H9 (cell line): ENCODE measurements at regions not wholly inside any gene's neighbourhood (a gene's known extent, or its start where the extent isn't known, plus 50 kb on each side); places are given as distances from the start of the nearest gene placed in this dataset.

ENCODE experiments used
- DNase-seq: peaks from one replicate; pipeline ENCODE4 v3.0.0-alpha.2; 2017
- H2AFZ ChIP-seq: one replicate; pipeline ENCODE4 v1.6.1; 2013; ENCODE audit warnings: mild to moderate bottlenecking, low read length, control low read depth, moderate library complexity
- H2AK5ac ChIP-seq: 2 replicates; pipeline ENCODE4 v1.6.1; 2013; ENCODE audit warnings: low read length, control low read depth, mixed read lengths; ENCODE audit not compliant: insufficient read length
- H2BK120ac ChIP-seq: one replicate; pipeline ENCODE4 v1.6.1; 2013; ENCODE audit warnings: low read depth, mild to moderate bottlenecking, low read length, control low read depth, inconsistent platforms; ENCODE audit not compliant: poor library complexity, severe bottlenecking
- H2BK12ac ChIP-seq: 2 replicates; pipeline ENCODE4 v1.6.1; 2013; ENCODE audit warnings: low read length, control low read depth, mixed read lengths, low read depth; ENCODE audit not compliant: insufficient read length
- H2BK15ac ChIP-seq: 2 replicates; pipeline ENCODE4 v1.6.1; 2013; ENCODE audit warnings: low read depth, low read length, control low read depth
- H2BK20ac ChIP-seq: one replicate; pipeline ENCODE4 v1.6.1; 2013; ENCODE audit warnings: low read depth, mild to moderate bottlenecking, low read length, control low read depth, inconsistent platforms; ENCODE audit not compliant: poor library complexity, severe bottlenecking
- H2BK5ac ChIP-seq: 2 replicates; pipeline ENCODE4 v1.6.1; 2013; ENCODE audit warnings: low read length, control low read depth, mixed read lengths; ENCODE audit not compliant: insufficient read length
- H3K14ac ChIP-seq: 2 replicates; pipeline ENCODE4 v1.6.1; 2013; ENCODE audit warnings: low read length, control low read depth; ENCODE audit not compliant: insufficient read depth
- H3K18ac ChIP-seq: 2 replicates; pipeline ENCODE4 v1.6.1; 2013; ENCODE audit warnings: low read depth, mild to moderate bottlenecking, mixed read lengths, low read length, control low read depth; ENCODE audit not compliant: insufficient read length
- H3K23ac ChIP-seq: 2 replicates; pipeline ENCODE4 v1.6.1; 2013; ENCODE audit warnings: low read length, control low read depth, mixed read lengths, low read depth; ENCODE audit not compliant: insufficient read length
- H3K23me2 ChIP-seq: 2 replicates; pipeline ENCODE4 v1.6.1; 2013; ENCODE audit warnings: low read depth, mild to moderate bottlenecking, mixed read lengths, low read length, control low read depth; ENCODE audit not compliant: insufficient read length, poor library complexity, severe bottlenecking
- H3K27ac ChIP-seq: 2 replicates; pipeline ENCODE4 v1.5.1; 2013; ENCODE audit warnings: low read length, control low read depth, mixed read lengths, low read depth; ENCODE audit not compliant: insufficient read length
- H3K27me3 ChIP-seq: 2 replicates; pipeline ENCODE4 v1.6.1; 2013; ENCODE audit warnings: low read length, control low read depth, inconsistent platforms; ENCODE audit not compliant: insufficient read depth
- H3K4ac ChIP-seq: 2 replicates; pipeline ENCODE4 v1.6.1; 2013; ENCODE audit warnings: low read depth, mild to moderate bottlenecking, control low read depth, inconsistent platforms, low read length, moderate library complexity
- H3K4me1 ChIP-seq: 2 replicates; pipeline ENCODE4 v1.6.1; 2013; ENCODE audit warnings: low read length, control low read depth, inconsistent platforms; ENCODE audit not compliant: insufficient read depth
- H3K4me2 ChIP-seq: 2 replicates; pipeline ENCODE4 v1.6.1; 2013; ENCODE audit warnings: low read length, control low read depth, mixed read lengths; ENCODE audit not compliant: insufficient read length, insufficient read depth
- H3K56ac ChIP-seq: 2 replicates; pipeline ENCODE4 v1.6.1; 2013; ENCODE audit warnings: low read depth, mild to moderate bottlenecking, mixed read lengths, low read length, control low read depth; ENCODE audit not compliant: insufficient read length
- H3K79me1 ChIP-seq: 2 replicates; pipeline ENCODE4 v1.6.1; 2013; ENCODE audit warnings: low read depth, mild to moderate bottlenecking, moderate library complexity, low read length, control low read depth, inconsistent platforms; ENCODE audit not compliant: insufficient read depth, poor library complexity, severe bottlenecking
- H3K79me2 ChIP-seq: 2 replicates; pipeline ENCODE4 v1.6.1; 2013; ENCODE audit warnings: low read length, control low read depth, inconsistent platforms; ENCODE audit not compliant: insufficient read depth
- H3K9ac ChIP-seq: 2 replicates; pipeline ENCODE4 v1.6.1; 2013; ENCODE audit warnings: low read length, control low read depth, mixed read lengths; ENCODE audit not compliant: insufficient read length; ENCODE audit errors: extremely low read depth
- H3K9me3 ChIP-seq: one replicate; pipeline ENCODE4 v1.6.1; 2013; ENCODE audit warnings: low read depth, low read length, inconsistent platforms; ENCODE audit not compliant: control insufficient read depth
- H3T11ph ChIP-seq: one replicate; pipeline ENCODE4 v1.6.1; 2013; ENCODE audit warnings: mild to moderate bottlenecking, low read length, control low read depth, inconsistent platforms
- H4K20me1 ChIP-seq: one replicate; pipeline ENCODE4 v1.6.1; 2013; ENCODE audit not compliant: control insufficient read depth, insufficient read length, insufficient read depth
- H4K5ac ChIP-seq: 2 replicates; pipeline ENCODE4 v1.6.1; 2013; ENCODE audit warnings: low read depth, mild to moderate bottlenecking, mixed read lengths, low read length, control low read depth; ENCODE audit not compliant: insufficient read length
- H4K8ac ChIP-seq: replicated peaks from 2 replicates; pipeline ENCODE4 v1.6.1; 2013; ENCODE audit warnings: low read length, control low read depth, mixed read lengths, low read depth; ENCODE audit not compliant: insufficient read length
- H4K91ac ChIP-seq: 2 replicates; pipeline ENCODE4 v1.6.1; 2013; ENCODE audit warnings: low read depth, mild to moderate bottlenecking, moderate library complexity, mixed read lengths, low read length, control low read depth; ENCODE audit not compliant: insufficient read length
- H3K27ac Mint-ChIP-seq, 3 experiments: 2 replicates in 2 of 3; 3 replicates in 1 of 3; pipeline ENCODE4 v1.8.0; 2020 to 2021; ENCODE audit warnings: mixed read lengths in 3 of 3, mild to moderate bottlenecking in 1 of 3, moderate library complexity in 1 of 3
- H3K27me3 Mint-ChIP-seq: 2 replicates; pipeline ENCODE4 v1.8.0; 2021; ENCODE audit warnings: low read depth, mild to moderate bottlenecking, moderate library complexity, mixed read lengths
- H3K36me3 Mint-ChIP-seq, 3 experiments: 2 replicates in 2 of 3; 3 replicates in 1 of 3; pipeline ENCODE4 v1.8.0; 2020 to 2021; ENCODE audit warnings: low read depth in 3 of 3, mixed read lengths in 3 of 3; ENCODE audit not compliant: insufficient read depth in 1 of 3
- H3K4me1 Mint-ChIP-seq, 2 experiments: 2 replicates each; pipeline ENCODE4 v1.8.0; 2020; ENCODE audit warnings: mixed read lengths in 2 of 2
- H3K4me3 Mint-ChIP-seq, 2 experiments: 2 replicates in 1 of 2; 3 replicates in 1 of 2; pipeline ENCODE4 v1.8.0; 2020 to 2021; ENCODE audit warnings: mild to moderate bottlenecking in 2 of 2, mixed read lengths in 2 of 2, moderate library complexity in 1 of 2
- H3K9me3 Mint-ChIP-seq, 2 experiments: 2 replicates in 1 of 2; 3 replicates in 1 of 2; pipeline ENCODE4 v1.8.0; 2020; ENCODE audit warnings: mild to moderate bottlenecking in 2 of 2, mixed read lengths in 2 of 2, moderate library complexity in 1 of 2
- WGBS: extraction: QIAGEN DNeasy Blood & Tissue Kit; methylation state at CpG from one replicate; pipeline ENCODE4 v1.1.7; 2013; ENCODE audit warnings: missing lambda C conversion rate, low lambda C conversion rate, mixed read lengths; ENCODE audit not compliant: insufficient read length; ENCODE audit errors: extremely low coverage; 5-methylcytosine and 5-hydroxymethylcytosine counted together
- TF ChIP-seq, protein P1 (sequence below): fragments of 200-600 bp; sonication (generic); conservative IDR thresholded peaks from 3 replicates; pipeline ENCODE4 v1.8.0; 2021; ENCODE audit warnings: antibody characterized with exemption, mild to moderate bottlenecking

DNA sequence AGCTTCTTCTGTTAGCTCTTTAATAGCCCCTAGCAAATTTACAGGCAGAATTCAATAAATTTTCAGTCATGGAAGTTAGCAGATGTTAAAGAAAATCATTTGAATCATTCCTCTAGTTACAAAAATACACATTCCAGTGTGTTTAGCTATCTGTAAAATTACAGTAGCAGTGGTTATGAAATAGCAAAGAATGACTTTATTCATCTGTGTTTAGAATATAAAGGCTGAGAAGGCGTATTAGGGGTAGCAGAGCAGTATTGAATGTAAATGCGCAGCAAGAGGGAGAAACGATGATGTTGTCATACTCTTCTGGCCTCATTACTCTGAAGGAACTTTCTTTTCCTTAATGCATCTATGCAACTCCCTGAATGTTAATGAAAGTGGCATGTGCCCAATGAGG is 106.2 kb upstream of the CYYR1 start:
- H2BK20ac ChIP-seq = no peak overlapping the region
- no peak overlapping the region for H3K4ac ChIP-seq
- H3K9ac ChIP-seq = no peak overlapping the region
- H3T11ph ChIP-seq = no peak overlapping the region
- no peak overlapping the region for H2BK120ac ChIP-seq
- H3K4me2 ChIP-seq = no peak overlapping the region
- H3K79me2 ChIP-seq = no peaks in the 10 kb centered on the region
- H2BK15ac ChIP-seq = no peak overlapping the region
- Mint-ChIP-seq H3K27me3 (peaks cover 3% of the 10 kb centered on the region), H3K27ac (no peak overlapping the region), H3K36me3 (no peaks in the 10 kb centered on the region), H3K4me1 (no peaks in the 10 kb centered on the region), H3K4me3 (no peak overlapping the region), H3K9me3 (no peaks in the 10 kb centered on the region; a peak in 1 of 5 replicates)
- H3K27ac ChIP-seq = no peak overlapping the region
- no peak for DNase-seq
- H3K27me3 ChIP-seq = no peaks in the 10 kb centered on the region
- no peak overlapping the region for H3K14ac ChIP-seq
- H2AFZ ChIP-seq = no peak overlapping the region
- H2AK5ac ChIP-seq = no peak overlapping the region
- TF ChIP-seq, protein P1, sequence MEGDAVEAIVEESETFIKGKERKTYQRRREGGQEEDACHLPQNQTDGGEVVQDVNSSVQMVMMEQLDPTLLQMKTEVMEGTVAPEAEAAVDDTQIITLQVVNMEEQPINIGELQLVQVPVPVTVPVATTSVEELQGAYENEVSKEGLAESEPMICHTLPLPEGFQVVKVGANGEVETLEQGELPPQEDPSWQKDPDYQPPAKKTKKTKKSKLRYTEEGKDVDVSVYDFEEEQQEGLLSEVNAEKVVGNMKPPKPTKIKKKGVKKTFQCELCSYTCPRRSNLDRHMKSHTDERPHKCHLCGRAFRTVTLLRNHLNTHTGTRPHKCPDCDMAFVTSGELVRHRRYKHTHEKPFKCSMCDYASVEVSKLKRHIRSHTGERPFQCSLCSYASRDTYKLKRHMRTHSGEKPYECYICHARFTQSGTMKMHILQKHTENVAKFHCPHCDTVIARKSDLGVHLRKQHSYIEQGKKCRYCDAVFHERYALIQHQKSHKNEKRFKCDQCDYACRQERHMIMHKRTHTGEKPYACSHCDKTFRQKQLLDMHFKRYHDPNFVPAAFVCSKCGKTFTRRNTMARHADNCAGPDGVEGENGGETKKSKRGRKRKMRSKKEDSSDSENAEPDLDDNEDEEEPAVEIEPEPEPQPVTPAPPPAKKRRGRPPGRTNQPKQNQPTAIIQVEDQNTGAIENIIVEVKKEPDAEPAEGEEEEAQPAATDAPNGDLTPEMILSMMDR = no peak
- no peak overlapping the region for H4K8ac ChIP-seq
- no peaks in the 10 kb centered on the region for H3K79me1 ChIP-seq
- no peak overlapping the region for H2BK12ac ChIP-seq
- no peaks in the 10 kb centered on the region for H4K20me1 ChIP-seq
- no peak overlapping the region for H3K56ac ChIP-seq
- no peaks in the 10 kb centered on the region for H3K23me2 ChIP-seq
- H4K91ac ChIP-seq = no peak overlapping the region
- H2BK5ac ChIP-seq = no peak overlapping the region
- H3K18ac ChIP-seq = no peak overlapping the region
- H3K4me1 ChIP-seq = no peaks in the 10 kb centered on the region
- no peaks in the 10 kb centered on the region for H3K9me3 ChIP-seq
- no CpG with 5 or more reads among the region's 3 CpGs for WGBS
- H3K23ac ChIP-seq = no peak overlapping the region
- H4K5ac ChIP-seq = no peak overlapping the region
